ENCODE measurements at regions not wholly inside any gene's neighbourhood (a gene's known extent, or its start where the extent isn't known, plus 50 kb on each side); places are given as distances from the start of the nearest gene placed in this dataset.
"Not testable (repeated sequence)": the region's sequence is repeated elsewhere in the genome, so short reads cannot be mapped to it uniquely, and the experiment has no call there.

DNA sequence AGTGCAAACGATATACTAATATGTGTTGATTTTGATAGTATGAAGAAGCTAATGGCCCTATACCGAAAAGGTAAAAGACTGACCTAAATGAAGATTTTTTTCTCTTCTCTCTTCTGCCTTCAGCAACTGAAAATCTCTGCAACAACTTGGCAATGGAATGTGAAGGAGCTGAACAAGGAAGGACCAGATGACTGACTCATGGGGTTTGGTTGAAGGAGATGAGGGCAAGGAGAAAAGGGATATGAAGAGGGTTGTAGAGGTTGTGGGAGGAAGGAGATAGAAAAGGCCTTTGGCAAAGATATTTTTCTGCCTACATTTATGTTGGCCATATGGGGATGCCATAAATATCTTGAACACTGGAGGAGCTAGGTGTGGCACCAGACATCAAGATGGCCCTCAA, 129.7 kb upstream of the CHD1 start:
- H3K4me3 ChIP-seq (ENCODE audit: low read depth, low read length), result no peak overlapping the region
- no peak for DNase-seq (ENCODE audit: low read depth)
- no peak for TF ChIP-seq CTCF (conservative IDR thresholded peaks at IDR 0.05; ENCODE audit: low read depth, low read length)

GRCh38 chr5:99054972-99055371, 126.2 kb upstream of the CHD1 start:
- no peak for TF ChIP-seq CTCF (conservative IDR thresholded peaks at IDR 0.05; ENCODE audit: low read depth, low read length)
- no peak for DNase-seq (ENCODE audit: low read depth)
- H3K4me3 ChIP-seq (ENCODE audit: low read depth, low read length), result no peak overlapping the region

- no peak for TF ChIP-seq CTCF (conservative IDR thresholded peaks at IDR 0.05; ENCODE audit: low read depth, low read length)
- H3K4me3 ChIP-seq (ENCODE audit: low read depth, low read length), result peak overlapping the region; percentile 29
- peak; percentile 14 for DNase-seq (ENCODE audit: low read depth)
These were observed 117.1 kb upstream of the CHD1 start for GRCh38 chr5:99045871-99046270.

DNA sequence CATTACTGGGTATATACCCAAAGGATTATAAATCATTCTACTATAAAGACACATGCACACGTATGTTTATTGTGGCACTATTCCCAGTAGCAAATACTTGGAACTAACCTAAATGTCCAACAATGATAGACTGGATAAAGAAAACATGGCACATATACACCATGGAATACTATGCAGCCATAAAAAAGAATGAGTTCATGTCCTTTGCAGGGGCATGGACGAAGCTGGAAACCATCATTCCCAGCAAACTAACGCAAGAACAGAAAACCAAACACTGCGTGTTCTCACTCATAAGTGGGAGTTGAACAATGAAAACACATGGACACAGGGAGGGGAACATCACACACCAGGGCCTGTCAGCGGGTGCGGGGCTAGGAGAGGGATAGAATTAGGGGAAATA, 114.5 kb upstream of the CHD1 start:
- not testable (repeated sequence) for DNase-seq (ENCODE audit: low read depth); H3K4me3 ChIP-seq (ENCODE audit: low read depth, low read length)

DNA sequence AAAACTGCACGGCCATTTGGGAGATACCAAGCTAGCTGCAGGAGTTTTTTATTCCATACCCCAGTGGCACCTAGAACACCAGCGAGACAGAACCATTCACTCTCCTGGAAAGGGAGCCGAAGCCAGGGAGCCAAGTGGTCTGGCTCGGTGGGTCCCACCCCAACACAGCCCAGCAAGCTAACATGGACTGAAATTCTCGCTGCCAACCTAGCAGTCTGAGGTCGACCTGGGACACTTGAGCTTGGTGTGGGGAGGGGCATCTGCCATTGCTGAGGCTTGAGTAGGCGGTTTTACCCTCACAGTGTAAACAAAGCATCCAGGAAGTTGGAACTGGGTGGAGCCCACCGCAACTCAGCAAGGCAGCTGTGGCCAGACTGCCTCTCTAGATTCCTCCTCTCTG, 108.9 kb upstream of the CHD1 start:
- no peak for TF ChIP-seq CTCF (conservative IDR thresholded peaks at IDR 0.05; ENCODE audit: low read depth, low read length)
- peak; percentile 20 for DNase-seq (ENCODE audit: low read depth)
- H3K4me3 ChIP-seq (ENCODE audit: low read depth, low read length), result no peak overlapping the region

DNA sequence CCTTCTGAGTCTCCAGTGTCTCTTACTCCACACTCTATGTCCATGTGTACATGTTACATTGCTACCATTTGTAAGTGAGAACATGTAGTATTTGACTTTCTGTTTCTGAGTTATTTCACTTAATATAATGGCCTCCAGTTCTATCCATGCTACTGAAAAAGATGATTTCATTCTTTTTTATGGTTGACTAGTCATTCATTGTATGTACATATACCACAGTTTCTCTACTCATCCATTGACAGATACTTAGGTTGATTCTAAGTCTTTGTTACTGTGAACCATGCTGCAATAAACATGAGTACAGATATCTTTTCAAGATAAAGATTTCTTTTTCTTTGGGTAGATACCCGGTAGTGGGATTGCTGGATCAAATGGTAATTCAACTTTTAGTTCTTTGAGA, 107.1 kb upstream of the CHD1 start:
- TF ChIP-seq CTCF (conservative IDR thresholded peaks at IDR 0.05; ENCODE audit: low read depth, low read length), result no peak
- no peak for DNase-seq (ENCODE audit: low read depth)
- no peak overlapping the region for H3K4me3 ChIP-seq (ENCODE audit: low read depth, low read length)

- H3K4me3 ChIP-seq (ENCODE audit: low read depth, low read length), result no peak overlapping the region
- TF ChIP-seq CTCF (conservative IDR thresholded peaks at IDR 0.05; ENCODE audit: low read depth, low read length), result no peak
- peak; percentile 63 for DNase-seq (ENCODE audit: low read depth)
These were observed 105.5 kb upstream of the CHD1 start for GRCh38 chr5:99034336-99034735.
